ENCODE measurements at regions not wholly inside any gene's neighbourhood (a gene's known extent, or its start where the extent isn't known, plus 50 kb on each side); places are given as distances from the start of the nearest gene placed in this dataset.

- TF ChIP-seq CTCF (IDR thresholded peaks at IDR 0.05) (no peak), POLR2A (IDR thresholded peaks at IDR 0.05) (no peak)
These were observed 177.9 kb downstream of the BLID start for GRCh38 chr11:121938076-121938475.

Data from thyroid gland (tissue), 4 donors.